GM21786 (cell line): ENCODE measurements at regions not wholly inside any gene's neighbourhood (a gene's known extent, or its start where the extent isn't known, plus 50 kb on each side); places are given as distances from the start of the nearest gene placed in this dataset.
"Not testable (repeated sequence)": the region's sequence is repeated elsewhere in the genome, so short reads cannot be mapped to it uniquely, and the experiment has no call there.

Experiments used
- ATAC-seq: cut with Tn5 transposase; IDR thresholded peaks from one replicate; pipeline ENCODE4 v1.9.1; 2021; ENCODE audit not compliant: unreplicated experiment

- no peak for ATAC-seq
These were observed 153.1 kb upstream of the CCDC54 start for GRCh38 chr3:107224026-107224596.

GRCh38 chr3:107227091-107227490, 150.1 kb upstream of the CCDC54 start:
- no peak for ATAC-seq

- not testable (repeated sequence) for ATAC-seq
These were observed 143.4 kb upstream of the CCDC54 start for GRCh38 chr3:107233877-107234276.

- no peak for ATAC-seq
These were observed 141.9 kb upstream of the CCDC54 start for GRCh38 chr3:107235193-107235927.

- peak; percentile 63 for ATAC-seq
These were observed 141.3 kb upstream of the CCDC54 start for GRCh38 chr3:107235928-107236315.

- no peak for ATAC-seq
These were observed 140.4 kb upstream of the CCDC54 start for GRCh38 chr3:107236655-107237337.

GRCh38 chr3:107238787-107239186, 138.5 kb upstream of the CCDC54 start:
- no peak for ATAC-seq

- no peak for ATAC-seq
These were observed 137.5 kb upstream of the CCDC54 start for GRCh38 chr3:107239703-107240102.

GRCh38 chr3:107240183-107241091, 136.8 kb upstream of the CCDC54 start:
- peak; percentile 86 for ATAC-seq

- peak; percentile 30 for ATAC-seq
These were observed 136.0 kb upstream of the CCDC54 start for GRCh38 chr3:107241217-107241616.

- no peak for ATAC-seq
These were observed 134.7 kb upstream of the CCDC54 start for GRCh38 chr3:107242579-107242978.

GRCh38 chr3:107247116-107247515, 130.1 kb upstream of the CCDC54 start:
- ATAC-seq = no peak

- no peak for ATAC-seq
These were observed 128.1 kb upstream of the CCDC54 start for GRCh38 chr3:107249132-107249531.

- ATAC-seq = no peak
These were observed 127.0 kb upstream of the CCDC54 start for GRCh38 chr3:107250221-107250620.

- no peak for ATAC-seq
These were observed 125.4 kb upstream of the CCDC54 start for GRCh38 chr3:107251819-107252218.

- no peak for ATAC-seq
These were observed 120.3 kb upstream of the CCDC54 start for GRCh38 chr3:107256963-107257362.

- no peak for ATAC-seq
These were observed 118.9 kb upstream of the CCDC54 start for GRCh38 chr3:107258300-107258699.

- no peak for ATAC-seq
These were observed 117.0 kb upstream of the CCDC54 start for GRCh38 chr3:107260207-107260606.

- ATAC-seq = no peak
These were observed 113.8 kb upstream of the CCDC54 start for GRCh38 chr3:107263269-107264021.

GRCh38 chr3:107264888-107265287, 112.4 kb upstream of the CCDC54 start:
- no peak for ATAC-seq
